ENCODE measurements at regions not wholly inside any gene's neighbourhood (a gene's known extent, or its start where the extent isn't known, plus 50 kb on each side); places are given as distances from the start of the nearest gene placed in this dataset.
A peak's percentile ranks its signal among the peaks of the same experiment; 100 is the strongest.
"Not testable (repeated sequence)": the region's sequence is repeated elsewhere in the genome, so short reads cannot be mapped to it uniquely, and the experiment has no call there.

DNA sequence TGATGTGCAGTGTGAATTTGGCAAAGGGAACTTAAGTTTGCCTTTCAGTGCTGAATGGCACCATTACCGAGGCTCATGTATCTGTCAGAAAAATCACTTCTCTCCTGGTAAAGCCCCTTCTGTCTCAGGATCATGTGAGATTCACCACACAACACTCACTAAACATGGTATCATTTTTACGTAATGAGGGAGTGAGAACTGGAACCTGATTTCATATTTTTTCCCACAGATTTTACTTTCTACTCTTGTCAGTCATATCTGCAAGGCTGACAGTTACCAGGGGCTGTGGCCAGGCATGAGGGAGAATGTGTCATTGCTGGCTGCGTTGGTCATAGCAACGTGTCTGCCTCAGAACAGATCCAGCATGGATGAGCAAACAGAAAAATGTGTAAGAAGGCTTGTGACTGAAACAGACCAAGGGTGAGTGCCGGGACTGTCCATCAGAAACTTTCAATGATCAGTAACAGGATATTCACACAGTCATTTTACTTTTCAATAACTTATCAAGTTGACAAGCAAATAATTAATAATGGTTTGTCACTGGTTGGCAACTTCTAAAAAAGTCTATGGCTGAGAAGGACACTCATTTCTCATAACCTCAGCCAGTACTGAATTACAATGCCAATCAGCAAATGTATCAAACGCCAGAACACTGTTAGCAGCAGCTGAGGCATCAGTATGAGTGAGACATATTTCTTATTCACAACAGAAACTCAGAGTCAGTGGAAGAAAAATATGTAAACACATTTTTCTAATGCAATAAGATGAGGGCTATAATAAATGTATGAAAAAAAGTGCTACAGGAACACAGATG is 100.5 kb downstream of the CDC42EP3 start:
- DNase-seq (ENCODE audit: low spot score) = no peak

DNA sequence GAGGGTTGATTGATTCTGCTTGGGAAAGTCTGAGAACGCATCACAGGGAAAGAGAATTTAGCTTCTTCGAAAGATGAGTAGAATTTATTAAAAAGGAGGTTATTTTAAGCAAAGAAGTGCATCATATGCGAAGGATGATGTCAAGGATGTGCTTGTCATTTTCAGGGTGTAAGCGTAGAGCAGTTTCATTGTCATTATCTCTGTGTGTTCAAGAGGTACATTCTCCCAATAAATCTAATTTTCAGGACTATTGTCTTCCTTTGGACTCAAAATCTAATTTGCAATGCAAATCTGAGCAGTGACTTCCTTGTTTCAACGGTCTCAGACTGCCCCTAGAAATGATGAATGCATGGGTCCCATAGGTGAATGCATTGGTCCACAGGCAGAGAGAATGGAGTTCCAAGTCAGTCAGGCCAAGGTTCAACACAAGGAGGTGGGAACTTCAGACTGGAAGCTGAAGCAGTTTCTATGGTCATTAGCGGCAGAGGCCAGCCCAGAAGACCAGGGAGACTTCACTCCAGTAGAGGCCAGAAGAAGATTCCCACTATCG is 99.8 kb downstream of the CDC42EP3 start:
- DNase-seq (ENCODE audit: low spot score) = no peak

DNA sequence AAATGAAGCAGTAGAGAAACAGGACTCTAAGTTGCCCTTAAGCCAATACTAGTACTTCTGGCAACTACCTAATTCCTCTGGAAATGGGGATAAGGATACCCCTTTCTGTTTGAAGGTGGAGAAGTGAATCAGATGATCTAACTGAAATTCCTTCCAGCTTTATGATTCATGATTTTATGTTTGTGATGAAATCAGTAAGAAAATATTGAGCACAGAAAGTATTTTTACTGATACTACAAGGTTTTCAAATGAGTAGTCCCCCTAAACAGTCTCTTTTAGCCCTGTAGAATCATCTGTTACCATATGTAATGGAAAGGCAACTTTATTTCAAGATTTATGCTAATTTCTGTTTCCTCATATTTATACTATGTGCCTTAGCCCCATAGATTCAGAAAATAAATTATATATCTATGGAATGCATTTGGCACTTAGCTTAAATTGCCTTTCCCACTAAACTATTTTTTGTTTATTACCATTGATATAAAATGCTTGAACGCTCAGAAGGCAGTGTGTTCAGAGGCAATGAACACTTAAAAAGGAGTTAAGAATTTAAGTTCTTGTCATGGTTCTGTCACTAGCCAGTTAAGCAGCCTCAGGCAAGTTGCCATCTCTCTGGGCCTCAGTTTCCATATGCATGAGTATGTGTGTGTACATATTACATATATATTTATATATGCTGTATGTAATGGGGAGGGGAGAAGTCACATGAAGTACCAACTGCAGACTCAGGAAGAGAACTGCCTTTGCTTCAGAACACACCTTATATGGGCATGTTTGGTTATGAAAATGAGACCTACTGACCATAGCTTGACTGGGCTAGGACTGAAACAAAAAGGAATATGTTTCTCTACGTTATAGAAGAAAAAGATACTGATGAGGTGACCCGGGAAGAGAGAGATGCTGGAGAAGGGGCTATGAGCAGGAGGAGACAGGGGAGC is 97.7 kb downstream of the CDC42EP3 start:
- DNase-seq (ENCODE audit: low spot score) = no peak

DNA sequence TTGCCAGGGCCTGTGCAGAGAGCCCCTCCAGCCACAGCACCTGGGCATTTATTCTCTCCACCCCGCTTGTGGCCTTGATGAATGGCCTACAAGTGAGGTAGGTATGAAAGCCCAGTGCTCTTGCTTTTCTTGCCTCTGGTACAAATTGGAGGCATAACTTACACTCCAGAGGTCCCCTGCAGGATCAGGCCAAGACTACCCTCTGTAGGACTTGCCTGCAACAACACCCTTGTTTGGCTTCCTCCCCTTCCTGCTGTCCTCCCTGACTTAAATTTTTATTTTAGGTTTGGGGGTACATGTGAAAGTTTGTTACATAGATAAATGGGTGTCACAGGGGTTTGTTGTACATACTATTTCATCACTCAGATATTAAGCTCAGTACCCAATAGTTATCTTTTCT is 95.7 kb downstream of the CDC42EP3 start:
- DNase-seq (ENCODE audit: low spot score) = no peak

DNA sequence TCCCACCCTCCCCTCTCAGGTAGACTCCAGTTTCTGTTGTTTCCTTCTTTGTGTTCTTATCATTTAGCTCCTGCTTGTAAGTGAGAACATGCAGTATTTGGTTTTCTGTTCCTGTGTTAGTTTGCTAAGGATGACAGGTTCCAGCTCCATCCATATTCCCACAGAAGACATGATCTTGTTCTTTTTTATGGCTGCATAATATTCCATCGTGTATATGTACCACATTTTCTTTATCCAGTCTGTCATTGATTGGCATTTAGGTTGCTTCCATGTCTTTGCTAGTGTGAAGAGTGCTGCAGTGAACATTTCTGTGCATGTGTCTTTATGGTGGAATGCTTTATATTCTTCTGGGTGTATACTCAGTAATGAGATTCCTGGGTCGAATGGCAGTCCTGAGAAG is 95.2 kb downstream of the CDC42EP3 start:
- not testable (repeated sequence) for DNase-seq (ENCODE audit: low spot score)

DNA sequence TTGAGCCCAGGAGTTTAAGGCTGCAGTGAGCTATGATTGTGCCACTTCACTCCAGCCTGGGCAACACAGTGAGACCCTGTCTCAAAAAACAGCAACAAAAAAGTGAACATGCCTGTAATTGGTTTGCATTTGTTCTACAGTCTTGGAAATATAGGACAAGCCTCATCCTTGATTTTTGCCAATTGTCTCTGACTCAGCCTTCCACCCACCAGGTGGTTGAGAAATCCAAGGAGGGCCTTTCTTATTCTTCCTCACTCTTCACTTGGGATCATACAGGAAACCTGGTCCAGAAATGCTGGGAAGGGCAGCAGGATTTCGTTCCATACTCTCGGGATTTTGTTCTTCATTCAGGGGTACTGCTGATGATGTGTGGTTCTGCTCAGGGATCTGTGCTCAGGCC is 94.6 kb downstream of the CDC42EP3 start:
- DNase-seq (ENCODE audit: low spot score) = no peak

DNA sequence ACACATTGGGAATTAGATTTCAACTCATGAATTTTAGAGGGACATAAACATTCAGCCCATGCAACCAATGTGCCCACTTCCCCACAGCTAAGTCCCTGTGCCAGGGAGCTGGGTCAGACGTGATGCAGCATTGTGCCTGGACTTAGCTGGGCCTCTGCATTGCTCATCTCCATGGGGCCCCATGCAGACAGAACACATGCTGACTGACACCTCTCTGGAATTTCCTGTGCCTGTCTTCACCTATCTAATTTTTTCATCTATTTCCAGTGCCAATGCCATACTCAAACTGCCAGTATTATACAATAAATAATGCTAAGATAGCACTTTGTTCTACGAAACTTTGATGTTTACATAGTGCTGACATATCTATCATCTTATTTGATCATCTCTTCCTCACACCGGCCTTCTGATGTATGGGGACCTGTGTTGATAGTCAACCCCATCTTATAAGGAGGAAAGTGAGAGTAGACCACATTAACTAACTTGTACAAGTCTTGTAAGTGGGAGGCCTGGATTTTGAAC is 92.2 kb downstream of the CDC42EP3 start:
- no peak for DNase-seq (ENCODE audit: low spot score)

DNA sequence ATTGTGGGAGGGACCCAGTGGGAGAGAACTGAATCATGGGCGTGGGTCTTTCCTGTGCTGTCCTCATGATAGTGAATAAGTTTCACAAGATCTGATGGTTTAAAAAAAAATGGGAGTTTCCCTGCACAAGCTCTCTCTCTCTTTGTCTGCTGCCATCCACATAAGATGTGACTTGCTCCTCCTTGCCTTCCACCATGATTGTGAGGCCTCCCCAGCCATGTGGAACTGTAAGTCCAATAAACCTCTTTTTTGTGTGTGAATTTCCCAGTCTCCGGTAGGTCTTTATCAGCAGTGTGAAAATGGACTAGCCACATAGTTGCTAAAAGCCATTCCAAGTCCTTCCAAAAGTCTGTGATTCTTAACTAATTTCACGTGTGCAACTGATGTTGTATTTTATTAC is 91.5 kb downstream of the CDC42EP3 start:
- not testable (repeated sequence) for DNase-seq (ENCODE audit: low spot score)

DNA sequence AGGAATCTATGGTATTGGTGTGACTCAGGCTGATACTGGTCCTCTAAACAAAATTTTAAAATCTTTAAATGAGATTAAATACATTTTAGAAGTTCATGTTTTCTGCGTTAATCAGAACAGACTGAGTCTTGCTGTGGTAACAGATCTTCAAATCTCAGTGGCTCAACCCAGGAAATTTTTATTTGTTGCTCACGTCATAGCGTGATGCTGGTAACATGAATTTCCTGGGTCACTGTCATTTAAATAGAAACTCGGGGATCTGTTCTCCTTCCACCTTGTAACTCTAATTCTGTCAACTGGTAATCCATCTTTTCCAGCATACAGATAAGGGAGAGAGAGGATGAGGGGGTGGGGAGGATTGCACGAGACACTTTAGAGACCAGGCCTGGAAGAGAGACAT is 90.0 kb downstream of the CDC42EP3 start:
- no peak for DNase-seq (ENCODE audit: low spot score)

DNA sequence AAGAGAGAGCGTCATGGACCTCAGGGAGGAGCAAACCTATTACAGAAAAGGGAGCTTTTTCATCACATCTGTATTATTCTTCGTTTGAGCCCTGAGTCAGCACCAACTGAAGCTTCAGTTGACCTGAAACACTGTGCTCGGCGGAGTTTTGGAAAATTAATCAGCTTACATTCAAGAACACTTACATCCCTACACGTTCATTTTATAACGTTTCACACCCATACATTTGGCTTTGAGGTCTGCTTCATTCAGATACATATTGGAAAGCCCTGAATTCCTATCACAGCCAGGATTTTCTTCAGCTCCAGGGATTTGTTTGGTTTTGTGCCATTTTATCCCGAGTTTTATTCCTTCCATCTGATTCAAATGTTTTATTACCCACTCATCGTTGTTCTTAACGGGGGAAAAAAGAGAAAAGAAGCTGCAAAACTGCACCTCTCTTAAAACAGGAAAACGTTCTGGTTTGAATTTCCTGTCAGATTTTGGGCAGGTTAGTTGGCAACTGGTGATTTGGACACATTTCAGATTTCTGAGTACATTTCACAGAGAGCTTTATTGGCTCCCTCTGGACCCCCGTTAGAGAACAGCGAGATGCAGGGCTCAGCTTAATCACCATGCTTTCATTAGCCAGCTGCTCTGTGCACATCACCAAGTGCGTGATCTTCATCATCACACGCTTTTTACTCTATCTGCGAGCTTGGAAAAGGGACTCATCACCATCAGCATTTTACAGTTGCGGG is 88.8 kb downstream of the CDC42EP3 start:
- no peak for DNase-seq (ENCODE audit: low spot score)

DNA sequence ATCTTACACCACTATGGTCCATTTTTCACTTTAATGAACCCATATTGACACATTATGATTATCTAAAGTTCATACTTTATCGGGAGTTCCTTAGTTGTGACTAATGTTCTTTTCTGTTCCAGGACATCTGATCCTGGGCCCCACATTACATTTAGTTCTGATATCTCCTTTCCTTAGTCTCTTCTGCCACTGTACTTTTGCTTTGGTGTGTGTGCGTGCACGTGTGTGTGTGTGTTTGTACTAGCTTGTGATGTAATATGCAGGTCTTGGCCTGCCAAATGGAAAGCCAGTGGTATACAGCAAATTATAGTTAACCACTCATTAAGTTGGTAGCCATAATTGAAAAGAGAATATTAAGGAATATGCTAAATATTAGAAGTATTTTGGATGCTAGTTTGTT is 88.0 kb downstream of the CDC42EP3 start:
- no peak for DNase-seq (ENCODE audit: low spot score)

DNA sequence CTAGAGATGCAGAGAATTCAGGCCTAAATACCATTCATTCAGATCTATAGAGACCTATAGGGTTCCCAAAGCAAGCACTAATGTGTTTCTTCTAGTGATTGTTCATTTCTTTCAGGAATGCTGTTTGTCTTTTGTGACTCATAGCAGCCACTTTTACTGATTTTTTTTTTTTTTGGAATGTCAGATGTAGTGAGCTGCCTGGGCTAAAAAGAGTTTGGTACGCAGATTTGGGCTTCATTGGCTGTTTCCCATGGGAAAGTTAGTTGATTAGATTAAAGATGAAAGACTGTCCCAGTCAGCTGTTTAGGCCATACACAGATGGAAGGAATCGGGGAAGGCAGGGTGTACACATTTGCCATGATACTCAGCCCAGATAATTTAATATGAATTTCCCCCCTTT is 87.6 kb downstream of the CDC42EP3 start:
- DNase-seq (ENCODE audit: low spot score) = no peak

DNA sequence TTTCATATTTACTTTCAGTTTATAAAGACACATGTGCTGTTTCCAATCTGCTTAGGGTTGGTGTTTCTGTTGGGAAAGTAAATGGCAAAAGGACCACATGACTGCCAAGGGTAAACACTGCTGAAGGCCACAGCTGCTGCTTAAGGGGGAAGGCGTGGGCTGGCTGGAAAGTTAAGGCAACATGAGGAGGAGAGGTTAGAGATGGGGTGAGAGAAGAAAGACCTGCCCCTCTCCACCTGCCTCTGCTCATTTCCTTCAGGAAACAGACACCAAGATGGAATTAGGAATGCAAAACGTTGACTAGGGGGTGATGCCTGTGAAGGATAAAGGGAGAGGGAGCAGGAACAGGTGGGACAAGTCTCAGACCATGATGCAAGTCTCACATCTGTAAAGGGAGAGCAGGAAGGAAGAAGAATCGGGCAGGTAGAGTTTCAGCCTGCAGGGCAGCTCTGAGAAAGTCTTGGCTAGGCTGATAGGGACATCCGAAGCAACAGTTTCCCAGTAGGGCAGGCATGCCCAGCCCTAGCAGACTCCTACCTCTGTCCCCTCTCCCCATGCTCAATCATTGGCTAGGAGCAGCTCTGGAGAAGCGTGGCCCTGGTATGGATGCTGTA is 86.0 kb downstream of the CDC42EP3 start:
- no peak for DNase-seq (ENCODE audit: low spot score)

DNA sequence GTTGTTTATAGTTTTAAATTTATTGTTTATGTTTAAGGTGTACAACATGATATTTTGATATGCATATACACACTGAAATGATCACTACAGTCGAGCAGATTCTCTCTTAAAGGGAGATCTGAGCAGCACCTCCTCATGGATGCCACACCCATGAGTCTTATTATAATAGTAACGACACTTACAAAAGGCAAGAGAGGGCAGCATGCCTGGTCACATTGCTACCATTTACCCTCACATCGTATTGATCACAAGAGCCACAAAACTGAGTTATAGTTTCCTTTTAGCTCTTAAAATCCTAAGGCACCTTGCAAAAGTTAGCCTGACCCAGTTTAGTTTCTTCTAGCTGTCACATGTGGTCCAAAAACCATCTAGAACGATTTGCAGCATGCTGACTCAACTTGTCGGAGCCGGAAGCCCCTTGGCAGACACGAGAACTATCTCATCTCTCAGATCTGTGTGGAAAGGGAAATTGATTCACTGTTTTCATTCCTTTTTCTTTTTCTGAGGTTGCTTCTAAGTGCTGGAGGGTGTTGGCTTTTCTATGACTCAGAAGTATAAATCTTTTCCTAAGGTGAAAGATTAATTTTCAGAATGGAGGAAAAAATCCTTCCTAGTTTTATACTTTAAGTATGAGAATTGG is 85.3 kb downstream of the CDC42EP3 start:
- DNase-seq (ENCODE audit: low spot score) = no peak

DNA sequence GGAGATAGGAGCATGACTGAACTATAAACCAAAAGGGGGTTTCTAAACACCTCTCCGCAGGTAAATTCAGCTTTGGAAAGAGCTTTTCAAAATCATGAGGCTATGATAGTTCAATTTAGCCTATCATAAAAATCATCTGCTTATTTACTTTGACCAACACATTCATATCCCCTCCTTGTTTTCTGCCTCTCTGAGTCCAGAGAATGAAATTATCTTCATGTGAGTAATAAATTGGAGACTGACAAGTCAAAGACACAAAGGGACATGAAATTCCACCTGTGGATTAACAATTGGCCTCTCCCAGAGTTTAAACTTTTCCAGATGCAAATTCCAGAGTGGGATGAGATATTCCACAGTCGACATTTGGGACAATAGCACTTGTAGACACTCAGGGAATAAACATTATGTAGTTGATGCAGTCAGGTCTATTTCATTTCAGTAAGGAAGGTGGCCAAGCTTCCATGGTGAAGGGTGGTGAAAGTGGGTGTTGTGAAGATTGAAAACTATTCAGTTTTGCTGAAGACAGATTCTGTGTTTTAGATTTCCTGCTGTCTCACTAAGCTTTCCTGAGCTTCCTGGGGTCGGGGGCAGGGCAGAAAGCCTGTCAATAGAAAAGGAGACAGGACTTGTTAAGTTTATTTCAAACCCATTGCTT is 84.7 kb downstream of the CDC42EP3 start:
- no peak for DNase-seq (ENCODE audit: low spot score)

DNA sequence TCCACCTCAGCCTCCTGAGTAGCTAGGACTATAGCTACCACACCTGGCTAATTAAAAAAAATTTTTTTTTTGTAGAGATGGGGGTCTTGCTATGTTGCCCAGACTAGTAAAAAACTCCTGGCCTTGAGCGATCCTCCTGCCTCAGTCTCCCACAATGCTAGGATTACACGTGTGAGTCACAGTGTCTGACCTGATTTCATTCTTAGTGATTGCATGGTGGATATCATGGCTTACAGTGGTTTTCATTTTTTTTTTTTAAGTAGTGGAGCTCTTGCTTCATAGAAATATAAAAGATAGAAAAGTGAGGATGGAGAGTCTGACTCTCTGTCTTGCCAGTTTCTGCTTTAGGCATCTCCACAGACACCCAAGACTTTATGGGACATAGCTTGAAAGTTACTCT is 83.6 kb downstream of the CDC42EP3 start:
- no peak for DNase-seq (ENCODE audit: low spot score)

DNA sequence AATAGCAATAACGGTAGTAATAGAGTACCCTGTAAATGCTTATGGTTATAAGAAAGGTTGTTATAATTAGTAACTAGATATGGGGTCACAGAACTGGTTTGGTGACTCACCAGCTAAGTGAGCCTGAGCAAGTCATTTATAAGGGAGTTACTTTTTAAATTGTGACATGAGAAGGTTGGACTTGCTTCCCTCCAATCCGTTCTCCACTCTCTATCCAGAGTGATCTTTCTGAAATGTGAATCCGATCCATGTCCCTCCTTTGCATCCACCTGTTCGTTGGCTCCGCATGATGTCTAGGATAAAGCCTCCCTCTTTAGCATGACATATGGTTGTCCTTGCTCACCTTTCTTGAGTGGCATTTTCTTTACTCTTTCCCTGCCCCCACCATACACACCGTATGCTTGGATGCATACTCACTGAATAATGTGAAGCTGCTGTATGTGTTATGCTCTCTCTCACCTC is 83.1 kb downstream of the CDC42EP3 start:
- DNase-seq (ENCODE audit: low spot score) = peak; percentile 38

DNA sequence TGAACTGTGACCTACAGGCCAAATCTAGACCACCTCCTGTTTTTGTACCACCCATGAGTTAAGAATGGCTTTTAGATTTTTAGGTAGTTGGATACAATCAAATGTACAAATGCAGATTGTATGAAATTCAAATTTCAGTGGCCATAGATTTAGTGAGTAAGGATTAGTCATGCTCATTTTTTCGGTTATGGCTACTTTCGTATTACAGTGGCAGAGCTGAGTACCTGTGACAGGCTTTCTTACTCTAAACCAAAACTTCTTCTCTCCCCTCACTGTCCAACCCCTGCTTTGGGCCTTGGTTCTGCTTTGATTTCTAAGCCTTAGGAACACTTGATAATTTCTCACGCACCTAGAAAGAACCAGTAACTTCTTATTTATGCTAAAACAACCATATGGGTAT is 82.1 kb downstream of the CDC42EP3 start:
- DNase-seq (ENCODE audit: low spot score) = no peak

DNA sequence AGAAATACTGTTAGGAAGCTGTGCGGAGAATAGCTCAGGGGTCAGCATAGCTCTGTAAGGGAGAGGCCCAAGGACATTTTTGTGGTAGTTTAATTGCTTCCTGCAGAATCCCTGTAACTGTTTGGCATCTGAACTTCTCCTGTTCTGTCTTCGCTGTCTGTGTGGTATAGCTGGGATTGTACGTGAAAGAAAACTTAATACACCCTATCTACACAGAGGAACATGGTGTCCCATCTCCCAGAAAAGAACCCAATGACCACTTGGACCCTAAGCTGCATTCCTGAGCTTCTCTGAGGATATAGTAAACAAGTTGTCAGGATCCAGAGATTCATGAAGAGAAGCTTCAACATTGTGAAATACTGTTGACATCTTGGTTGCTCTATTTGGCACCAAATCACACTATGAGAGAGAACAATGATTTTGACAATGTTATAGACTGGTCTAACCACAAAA is 81.3 kb downstream of the CDC42EP3 start:
- no peak for DNase-seq (ENCODE audit: low spot score)

Data from iPS-NIHi11 (cell line).